K562 (cell line): ENCODE measurements at regions not wholly inside any gene's neighbourhood (a gene's known extent, or its start where the extent isn't known, plus 50 kb on each side); places are given as distances from the start of the nearest gene placed in this dataset.
A peak's percentile ranks its signal among the peaks of the same experiment; 100 is the strongest.

Source experiments
- ATAC-seq: fragments of 200-7000 bp; cut with Tn5 transposase; 3 replicates; pipeline ENCODE4 v1.9.1; 2020; ENCODE audit warnings: moderate library complexity
- BruUV-seq: library from RNA; stranded (reverse); fragments of 400-500 nt; replicated peaks from 2 replicates; lab custom pipeline; 2021; lab: Mats Ljungman, UMichigan
- CTCF ChIA-PET: fragments of 300-600 bp; formaldehyde crosslinking; extraction: SDS; loops from one replicate; lab custom pipeline; 2021; ENCODE audit warnings: low intra/inter-chr PET ratio; lab: Yijun Ruan, JAX
- POLR2A ChIA-PET: fragments of 300-600, 350-650 bp; sonication (Branson Sonifier 250); formaldehyde crosslinking; extraction: SDS; loops from one replicate; lab custom pipeline; 2021; ENCODE audit warnings: antibody characterized with exemption, inconsistent platforms; lab: Yijun Ruan, JAX
- DNase-seq, 4 experiments: peaks; one replicate each; pipeline versions ENCODE4 v3.0.0 to v3.0.0-alpha.2; 2011 to 2018; ENCODE audit warnings: low spot score in 3 of 4, mixed read lengths in 3 of 4; ENCODE audit errors: extremely low read depth in 1 of 4
- FAIRE-seq: peaks from 2 replicates; lab custom pipeline; 2011; peaks lifted over from hg19 to GRCh38; lab: Jason Lieb, UNC
- H2AFZ ChIP-seq: 2 replicates; pipeline ENCODE4 v1.6.0; 2011; ENCODE audit warnings: low read depth, low read length, control low read depth, inconsistent platforms
- H3K27ac ChIP-seq: fragments of 200-600 bp; 3 replicates; pipeline ENCODE4 v1.8.0; 2011; ENCODE audit warnings: low read depth, mild to moderate bottlenecking, control low read depth, inconsistent platforms, low read length, moderate library complexity, mixed read lengths; ENCODE audit errors: extremely low read depth
- H3K27me3 ChIP-seq, 2 experiments: fragments of 300-600 bp in 1 of 2; 2 replicates in 1 of 2; 3 replicates in 1 of 2; pipeline versions ENCODE4 v1.6.0 to v1.8.0; 2011; ENCODE audit warnings: inconsistent platforms in 2 of 2, low read length in 2 of 2, mild to moderate bottlenecking in 1 of 2, mixed read lengths in 1 of 2, moderate library complexity in 1 of 2; ENCODE audit not compliant: control insufficient read depth in 2 of 2, insufficient read depth in 2 of 2
- H3K36me3 ChIP-seq: fragments of 300-600 bp; 3 replicates; pipeline ENCODE4 v1.8.0; 2011; ENCODE audit warnings: mild to moderate bottlenecking, low read length, inconsistent platforms; ENCODE audit not compliant: control insufficient read depth, insufficient read depth
- H3K4me1 ChIP-seq, 2 experiments: fragments of 200-600 bp in 1 of 2; replicated peaks in 1 of 2; 2 replicates in 1 of 2; 3 replicates in 1 of 2; pipeline versions ENCODE4 v1.5.1 to v1.8.0; 2011; ENCODE audit warnings: inconsistent platforms in 2 of 2, low read length in 2 of 2, mild to moderate bottlenecking in 1 of 2, mixed read lengths in 1 of 2, moderate library complexity in 1 of 2; ENCODE audit not compliant: control insufficient read depth in 2 of 2, insufficient read depth in 2 of 2
- H3K4me2 ChIP-seq: 2 replicates; pipeline ENCODE4 v1.6.1; 2011; ENCODE audit warnings: low read length, control low read depth, inconsistent platforms, mixed read lengths; ENCODE audit not compliant: insufficient read depth
- H3K4me3 ChIP-seq: fragments of 200-600 bp; sonication (generic), shearing (Covaris generic); 2 replicates; pipeline ENCODE4 v1.5.1; 2016; ENCODE audit warnings: control low read depth, inconsistent platforms
- H3K79me2 ChIP-seq: fragments of 200-600 bp; 3 replicates; pipeline ENCODE4 v1.8.0; 2011; ENCODE audit warnings: low read length, inconsistent platforms; ENCODE audit not compliant: control insufficient read depth, insufficient read depth
- H3K9ac ChIP-seq, 2 experiments: 2 replicates each; pipeline versions ENCODE4 v1.6.0 to v1.6.1; 2011; ENCODE audit warnings: low read depth in 2 of 2, low read length in 2 of 2, control low read depth in 1 of 2, inconsistent platforms in 1 of 2, mild to moderate bottlenecking in 1 of 2, mixed read lengths in 1 of 2; ENCODE audit not compliant: insufficient read depth in 1 of 2
- H3K9me1 ChIP-seq: one replicate; pipeline ENCODE4 v1.6.0; 2011; ENCODE audit warnings: inconsistent platforms, mild to moderate bottlenecking, low read length, moderate library complexity; ENCODE audit not compliant: control insufficient read depth, insufficient read depth
- H3K9me3 ChIP-seq: replicated peaks from 2 replicates; pipeline ENCODE4 v1.5.1; 2011; ENCODE audit warnings: low read depth, low read length, inconsistent platforms; ENCODE audit not compliant: control insufficient read depth, insufficient read depth
- H4K20me1 ChIP-seq: replicated peaks from 2 replicates; pipeline ENCODE4 v1.6.1; 2011; ENCODE audit warnings: low read length, inconsistent platforms, mixed read lengths; ENCODE audit not compliant: control insufficient read depth, insufficient read depth
- CEBPG ChIP-seq, 3 experiments: fragments of 200-800 bp in 1 of 3; sonication (Bioruptor generic) in 1 of 3; sonication (generic) in 1 of 3; formaldehyde crosslinking in 1 of 3; IDR thresholded peaks in 2 of 3; conservative IDR thresholded peaks in 1 of 3; 2 replicates each; pipeline versions ENCODE4 v1.6.1 to v1.8.0; 2016 to 2022; ENCODE audit warnings: missing compliant biosample characterization in 2 of 3, missing genetic modification characterization in 2 of 3, mild to moderate bottlenecking in 1 of 3, missing genetic modification reagents in 1 of 3
- CREM ChIP-seq: IDR thresholded peaks from 2 replicates; pipeline ENCODE4 v1.6.1; 2014; ENCODE audit warnings: antibody characterized with exemption, low read depth
- DMBX1 ChIP-seq: fragments of 250-450 bp; sonication (Bioruptor Pico); IDR thresholded peaks from 2 replicates; pipeline ENCODE4 v1.8.0; 2022; ENCODE audit warnings: inconsistent platforms, mild to moderate bottlenecking, moderate library complexity, borderline replicate concordance
- DPF2 ChIP-seq: fragments of 450-650 bp; IDR thresholded peaks from 2 replicates; pipeline ENCODE4 v1.6.1; 2016
- ETV5 ChIP-seq: sonication (generic); formaldehyde crosslinking; IDR thresholded peaks from 2 replicates; pipeline ENCODE4 v1.4.0; 2020; ENCODE audit warnings: low read depth, mild to moderate bottlenecking, missing genetic modification reagents
- MBD2 ChIP-seq: sonication (generic); IDR thresholded peaks from 2 replicates; pipeline ENCODE4 v1.6.1; 2016; ENCODE audit warnings: low read depth, borderline replicate concordance
- RNF2 ChIP-seq: sonication (generic); IDR thresholded peaks from 2 replicates; pipeline ENCODE4 v1.6.1; 2016
- RUNX1 ChIP-seq: sonication (generic); IDR thresholded peaks from 2 replicates; pipeline ENCODE4 v1.6.1; 2016; ENCODE audit warnings: antibody characterized with exemption, low read depth
- TAL1 ChIP-seq: fragments of 450-650 bp; IDR thresholded peaks from 2 replicates; pipeline ENCODE4 v1.6.1; 2016; ENCODE audit warnings: mild to moderate bottlenecking
- ZNF766 ChIP-seq: fragments of 200-800 bp; sonication (Bioruptor generic); conservative IDR thresholded peaks from 2 replicates; pipeline ENCODE4 v1.6.1; 2016; ENCODE audit warnings: missing genetic modification characterization, missing compliant biosample characterization
- WGBS: fragments of 100-300 bp; shearing (Covaris generic); methylation state at CpG from one replicate; pipeline ENCODE4 v1.1.6; 2016; ENCODE audit warnings: low coverage, mixed read lengths; ENCODE audit not compliant: insufficient coverage; ENCODE audit errors: missing lambda C conversion rate; 5-methylcytosine and 5-hydroxymethylcytosine counted together
- in situ Hi-C: fragments of 300-500 bp; cut with MboI; formaldehyde crosslinking; loops from 4 replicates; pipeline ENCODE4 v1.15.0; 2018; ENCODE audit warnings: inconsistent platforms, mixed read lengths
- intact Hi-C: fragments of 100-400 bp; cut with micrococcal nuclease; formaldehyde crosslinking; loops from 2 replicates; pipeline ENCODE4 v1.14.2; 2022
- TF ChIP-seq, protein P1 (sequence below), 2 experiments: fragments of 450-650 bp; formaldehyde crosslinking in 1 of 2; IDR thresholded peaks; 2 replicates each; pipeline versions ENCODE4 v1.4.0 to v1.6.1; 2014 to 2020; ENCODE audit warnings: mild to moderate bottlenecking in 2 of 2, borderline replicate concordance in 1 of 2, low read depth in 1 of 2
- TF ChIP-seq, protein P2 (sequence below): sonication (generic); formaldehyde crosslinking; IDR thresholded peaks from 2 replicates; pipeline ENCODE4 v1.8.0; 2022; ENCODE audit warnings: missing genetic modification reagents, mild to moderate bottlenecking, borderline replicate concordance

DNA sequence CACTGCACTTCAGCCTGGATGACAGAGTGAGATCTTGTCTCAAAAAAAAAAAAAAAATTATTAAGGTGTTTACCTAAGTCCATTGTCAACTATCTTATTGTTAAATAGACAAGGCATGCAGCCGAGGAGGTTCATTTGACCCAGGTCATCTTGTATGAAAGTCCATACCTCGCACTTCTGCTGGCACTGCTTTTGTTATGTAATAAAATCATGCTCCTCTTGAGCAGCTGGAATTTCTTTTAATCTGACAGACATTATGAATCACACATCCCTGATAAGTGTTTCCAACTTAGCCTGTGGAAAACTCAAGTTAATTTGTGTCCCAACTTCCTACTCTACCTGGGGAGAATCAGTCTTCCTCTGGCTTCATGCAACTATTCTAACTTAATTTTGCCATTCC is 315.6 kb upstream of the KLF4 start (continued):
- no peak for TF ChIP-seq ETV5 (CRISPR knock-in tag)

DNA sequence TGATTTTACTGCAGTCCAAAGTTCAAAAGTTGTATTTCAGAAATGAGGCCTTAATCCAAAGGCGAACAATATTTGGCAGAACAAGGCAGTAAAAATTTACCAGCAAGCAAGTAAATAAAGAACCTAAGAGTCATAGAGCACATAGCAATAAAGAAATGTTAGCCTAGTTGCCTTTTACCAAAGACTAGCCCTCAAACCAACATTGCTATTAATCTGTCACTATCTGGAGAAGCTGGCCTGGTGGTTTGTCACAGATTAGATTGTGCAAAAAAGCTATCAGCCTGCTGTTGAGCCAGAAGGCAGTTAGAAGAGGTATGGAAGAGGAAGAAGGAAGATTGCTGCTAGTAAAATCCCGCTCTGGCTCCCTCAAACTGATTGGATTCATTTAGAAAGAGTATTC is 304.7 kb upstream of the KLF4 start:
- no TSS peak for BruUV-seq
- Histone ChIP-seq H3K27ac (no peak overlapping the region), H3K36me3 (no peaks in the 10 kb centered on the region), H3K9me1 (no peaks in the 10 kb centered on the region), H3K9ac (no peak overlapping the region), H3K4me3 (no peak overlapping the region), H3K9me3 (no peaks in the 10 kb centered on the region; the same call in 1 of the 2 replicates), H2AFZ (no peak overlapping the region), H4K20me1 (no peaks in the 10 kb centered on the region), H3K79me2 (no peaks in the 10 kb centered on the region), H3K4me2 (peak overlapping the region; percentile 12; the same call in 1 of the 2 replicates), H3K4me1 (peaks cover 2 to 19% of the 10 kb centered on the region in 2 experiments; a peak in 4 of 5 replicates), H3K27me3 (no peaks in the 10 kb centered on the region)
- DNase-seq, result peak; percentile 22 to 74 (median 48)
- POLR2A ChIA-PET, result interaction anchor here (1.0 to 2.1 kb wide), 6 partner anchors 10 to 300 kb away, joined by 3 to 10 read pairs (median 4); no protein-coding TSS in a partner anchor
- CTCF ChIA-PET, result no interaction called here
- peak; percentile 90 for ATAC-seq
- peak; percentile 90 for FAIRE-seq
- WGBS, result 13% methylated on average over 2 of the region's 2 CpGs
- in situ Hi-C loops, result no loop called here
- intact Hi-C loops, result loop anchor here (1.0 kb wide), 1 partner anchor 10 kb away; no protein-coding TSS in a partner anchor
- TF ChIP-seq DPF2 (peak; percentile 93), RUNX1 (peak; percentile 60; the same call in 1 of the 2 replicates), TAL1 (peak; percentile 94), ZNF766 (CRISPR knock-in tag) (peak; percentile 61; the same call in 1 of the 2 replicates), RNF2 (peak; percentile 45; the same call in 1 of the 2 replicates), CREM (peak; percentile 38; the same call in 1 of the 2 replicates), MBD2 (0 out of 2 replicates have a peak, but pooled peaks have one; percentile 27), DMBX1 (peak; percentile 34; the same call in 1 of the 2 replicates), CEBPG (CRISPR knock-in tag; IDR thresholded peaks at IDR 0.05) (peak; percentile 15; the same call in 1 of the 2 replicates), CEBPG (tag; conservative IDR thresholded peaks at IDR 0.05 in 1 of 2, IDR thresholded peaks at IDR 0.05 in 1 of 2) (peak; percentile 16 to 35; a peak in 1 of 4 replicates)
- TF ChIP-seq, protein P1, sequence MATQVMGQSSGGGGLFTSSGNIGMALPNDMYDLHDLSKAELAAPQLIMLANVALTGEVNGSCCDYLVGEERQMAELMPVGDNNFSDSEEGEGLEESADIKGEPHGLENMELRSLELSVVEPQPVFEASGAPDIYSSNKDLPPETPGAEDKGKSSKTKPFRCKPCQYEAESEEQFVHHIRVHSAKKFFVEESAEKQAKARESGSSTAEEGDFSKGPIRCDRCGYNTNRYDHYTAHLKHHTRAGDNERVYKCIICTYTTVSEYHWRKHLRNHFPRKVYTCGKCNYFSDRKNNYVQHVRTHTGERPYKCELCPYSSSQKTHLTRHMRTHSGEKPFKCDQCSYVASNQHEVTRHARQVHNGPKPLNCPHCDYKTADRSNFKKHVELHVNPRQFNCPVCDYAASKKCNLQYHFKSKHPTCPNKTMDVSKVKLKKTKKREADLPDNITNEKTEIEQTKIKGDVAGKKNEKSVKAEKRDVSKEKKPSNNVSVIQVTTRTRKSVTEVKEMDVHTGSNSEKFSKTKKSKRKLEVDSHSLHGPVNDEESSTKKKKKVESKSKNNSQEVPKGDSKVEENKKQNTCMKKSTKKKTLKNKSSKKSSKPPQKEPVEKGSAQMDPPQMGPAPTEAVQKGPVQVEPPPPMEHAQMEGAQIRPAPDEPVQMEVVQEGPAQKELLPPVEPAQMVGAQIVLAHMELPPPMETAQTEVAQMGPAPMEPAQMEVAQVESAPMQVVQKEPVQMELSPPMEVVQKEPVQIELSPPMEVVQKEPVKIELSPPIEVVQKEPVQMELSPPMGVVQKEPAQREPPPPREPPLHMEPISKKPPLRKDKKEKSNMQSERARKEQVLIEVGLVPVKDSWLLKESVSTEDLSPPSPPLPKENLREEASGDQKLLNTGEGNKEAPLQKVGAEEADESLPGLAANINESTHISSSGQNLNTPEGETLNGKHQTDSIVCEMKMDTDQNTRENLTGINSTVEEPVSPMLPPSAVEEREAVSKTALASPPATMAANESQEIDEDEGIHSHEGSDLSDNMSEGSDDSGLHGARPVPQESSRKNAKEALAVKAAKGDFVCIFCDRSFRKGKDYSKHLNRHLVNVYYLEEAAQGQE (IDR thresholded peaks at IDR 0.05; ENCODE audit: borderline replicate concordance), result peak; percentile 30; the same call in 1 of the 2 replicates
- TF ChIP-seq, protein P1 (CRISPR knock-in tag; IDR thresholded peaks at IDR 0.05; ENCODE audit: low read depth), result no peak
- TF ChIP-seq, protein P2, sequence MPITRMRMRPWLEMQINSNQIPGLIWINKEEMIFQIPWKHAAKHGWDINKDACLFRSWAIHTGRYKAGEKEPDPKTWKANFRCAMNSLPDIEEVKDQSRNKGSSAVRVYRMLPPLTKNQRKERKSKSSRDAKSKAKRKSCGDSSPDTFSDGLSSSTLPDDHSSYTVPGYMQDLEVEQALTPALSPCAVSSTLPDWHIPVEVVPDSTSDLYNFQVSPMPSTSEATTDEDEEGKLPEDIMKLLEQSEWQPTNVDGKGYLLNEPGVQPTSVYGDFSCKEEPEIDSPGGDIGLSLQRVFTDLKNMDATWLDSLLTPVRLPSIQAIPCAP (CRISPR knock-in tag), result no peak
